Activated T-helper 9 cell treated with anti-CD3 and anti-CD28 coated beads, Interleukin-2, amount 50 U/mL, for 16 hours (primary cell): ENCODE measurements at regions not wholly inside any gene's neighbourhood (a gene's known extent, or its start where the extent isn't known, plus 50 kb on each side); places are given as distances from the start of the nearest gene placed in this dataset.
"Not testable (repeated sequence)": the region's sequence is repeated elsewhere in the genome, so short reads cannot be mapped to it uniquely, and the experiment has no call there.

Experiments used
- DNase-seq: peaks from one replicate; pipeline ENCODE4 v3.0.0-alpha.2; 2020; ENCODE audit warnings: low read depth

- DNase-seq: no peak
Observed at GRCh38 chr11:112513417-112513816, 252.8 kb upstream of the PLET1 start.

DNA sequence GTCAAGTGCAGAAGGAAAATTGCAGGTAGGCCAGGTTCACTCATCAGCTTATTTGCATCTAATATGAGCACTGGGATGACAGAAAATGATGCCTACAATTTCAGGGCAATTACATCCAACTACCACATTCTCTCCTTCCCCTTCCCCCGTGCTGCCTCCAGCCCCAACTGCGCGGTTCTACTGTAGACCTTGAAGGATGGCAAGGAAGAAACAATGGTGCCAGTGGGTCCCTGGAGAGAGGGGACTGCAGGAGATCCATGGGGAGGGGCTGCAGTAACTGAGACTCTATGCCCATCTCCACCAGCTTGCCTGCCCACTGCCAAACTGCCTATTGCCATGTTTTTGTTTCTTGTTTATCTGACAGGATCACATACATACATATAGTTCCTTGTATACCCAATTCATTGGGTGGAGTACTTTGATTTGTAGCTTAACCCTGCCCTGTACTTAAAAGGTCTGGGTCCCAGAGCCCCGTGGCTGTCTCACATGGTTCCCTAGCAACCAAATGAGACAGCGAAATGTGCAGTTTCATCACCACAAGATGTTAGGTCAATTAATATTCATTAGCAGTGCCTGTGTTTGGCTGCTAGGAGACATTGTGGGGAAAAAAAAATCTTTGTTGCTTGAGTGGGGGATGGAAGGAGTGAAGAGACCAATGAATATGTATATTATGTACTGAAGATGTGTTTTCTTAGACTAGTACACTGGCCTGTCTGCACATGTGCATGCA is 253.5 kb upstream of the PLET1 start:
- no peak for DNase-seq

GRCh38 chr11:112516261-112516660 is 255.6 kb upstream of the PLET1 start:
- no peak for DNase-seq

- DNase-seq: no peak
Observed at GRCh38 chr11:112516755-112517154, 256.1 kb upstream of the PLET1 start.

DNA sequence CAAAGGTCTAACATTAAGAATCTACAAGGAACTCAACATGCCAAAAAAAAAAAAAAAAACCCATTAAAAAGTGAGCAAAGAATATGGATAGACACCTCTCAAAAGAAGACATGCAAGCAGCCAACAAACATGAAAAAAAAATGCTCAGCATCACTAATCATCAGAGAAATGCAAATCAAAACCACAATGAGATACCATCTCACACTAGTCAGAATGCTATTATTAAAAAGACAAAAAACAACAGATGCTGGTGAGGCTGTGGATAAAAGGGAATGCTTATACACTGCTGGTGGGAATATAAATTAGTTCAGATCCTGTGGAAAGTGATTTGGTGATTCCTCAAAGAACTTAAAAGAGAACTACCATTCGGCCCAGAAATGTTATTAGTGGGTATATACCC is 257.7 kb upstream of the PLET1 start:
- no peak for DNase-seq

DNA sequence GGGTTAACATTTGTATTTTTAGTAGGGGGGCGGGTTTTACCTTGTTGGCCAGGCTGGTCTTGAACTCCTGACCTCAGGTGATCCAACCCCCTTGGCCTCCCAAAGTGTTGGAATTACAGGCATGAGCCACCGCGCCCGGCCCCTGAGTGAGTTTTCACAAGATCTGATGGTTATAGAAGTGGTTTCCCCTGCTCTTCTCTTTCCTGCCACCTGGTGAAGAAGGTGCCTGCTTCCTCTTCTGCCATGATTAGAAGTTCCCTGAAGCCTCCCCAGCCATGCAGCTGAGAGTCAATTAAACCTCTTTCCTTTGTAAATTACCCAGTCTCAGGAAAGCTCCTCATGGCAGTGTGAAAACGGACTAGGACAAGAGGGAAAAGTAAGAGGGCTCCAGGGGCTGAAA is 259.1 kb upstream of the PLET1 start:
- DNase-seq: no peak

GRCh38 chr11:112520354-112520753 is 259.7 kb upstream of the PLET1 start:
- no peak for DNase-seq

DNA sequence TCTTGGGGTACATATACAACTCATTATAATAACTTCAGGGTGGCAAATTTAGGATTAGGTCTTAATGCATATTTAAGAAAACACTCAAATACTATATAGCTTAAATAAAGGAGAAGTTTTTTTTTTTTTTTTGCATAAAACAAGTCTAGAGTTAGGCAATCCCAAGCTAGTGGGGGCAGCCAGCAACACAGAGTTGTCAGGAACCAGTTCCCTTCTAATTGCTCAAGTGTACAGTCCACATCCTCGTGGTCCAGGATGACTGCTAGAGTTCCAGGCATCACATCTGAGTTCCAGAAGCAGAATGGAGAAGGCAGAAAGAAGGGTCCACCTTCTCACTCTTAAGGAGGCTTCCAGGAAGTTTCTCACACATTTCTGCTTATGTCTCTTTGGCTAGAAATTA is 261.9 kb upstream of the PLET1 start:
- DNase-seq: no peak

DNA sequence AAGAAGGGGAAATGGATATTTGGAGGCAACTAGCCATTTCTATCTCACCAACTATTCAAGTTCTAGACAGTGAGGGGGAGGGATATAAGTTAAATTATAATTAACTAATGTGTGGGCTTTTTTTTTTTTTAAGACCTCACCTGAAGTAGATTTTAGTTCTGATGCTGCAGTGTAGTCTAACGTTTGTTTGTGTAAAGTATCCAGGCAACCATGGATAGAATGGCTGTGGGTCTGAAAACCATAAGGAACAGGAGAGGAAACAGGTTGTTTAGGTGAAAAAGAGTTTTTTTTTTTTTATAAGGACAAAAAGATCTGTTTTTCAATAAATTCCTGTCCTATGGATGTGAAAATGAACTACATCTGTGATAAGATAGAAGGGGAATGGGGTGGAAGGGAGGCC is 262.4 kb upstream of the PLET1 start:
- DNase-seq: no peak

DNA sequence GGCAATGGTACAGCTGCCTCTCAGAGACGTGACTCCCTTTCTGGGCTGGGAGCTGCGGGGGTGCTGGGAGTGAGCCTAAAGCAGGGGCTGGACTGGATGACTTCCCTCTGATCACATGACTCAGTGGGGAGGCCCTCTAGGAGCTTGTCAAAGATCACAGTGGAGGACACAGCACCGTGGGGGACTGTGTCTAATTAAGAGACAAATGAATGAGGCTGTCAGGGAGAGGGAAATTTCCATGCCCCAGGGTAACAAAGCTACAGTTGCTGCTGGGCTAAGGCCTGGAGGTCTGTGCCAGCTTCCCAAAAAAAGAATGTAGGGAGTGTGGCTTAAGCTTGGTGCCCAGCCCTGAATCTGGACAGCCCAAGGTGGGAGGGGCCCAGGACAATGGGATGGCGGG is 262.8 kb upstream of the PLET1 start:
- DNase-seq: no peak

DNA sequence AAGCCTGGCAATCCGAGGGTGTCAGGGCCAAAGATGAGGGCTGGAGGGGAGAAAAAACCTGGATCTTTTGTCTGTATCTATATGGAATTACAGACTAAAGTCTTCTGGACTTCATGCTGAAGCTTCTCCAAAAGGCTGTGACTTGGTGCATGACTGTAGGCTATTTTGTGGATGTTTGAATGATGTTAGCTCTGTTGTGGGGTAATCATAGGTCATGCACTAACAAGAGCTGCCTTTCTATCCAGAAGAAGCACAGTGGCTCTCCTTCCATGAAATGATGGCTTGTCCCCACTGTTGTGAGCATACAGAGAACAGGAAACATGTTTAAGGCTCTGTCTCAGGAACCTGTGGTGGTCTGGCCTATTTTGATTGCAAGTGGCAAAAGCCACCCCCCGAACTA is 263.3 kb upstream of the PLET1 start:
- no peak for DNase-seq

DNA sequence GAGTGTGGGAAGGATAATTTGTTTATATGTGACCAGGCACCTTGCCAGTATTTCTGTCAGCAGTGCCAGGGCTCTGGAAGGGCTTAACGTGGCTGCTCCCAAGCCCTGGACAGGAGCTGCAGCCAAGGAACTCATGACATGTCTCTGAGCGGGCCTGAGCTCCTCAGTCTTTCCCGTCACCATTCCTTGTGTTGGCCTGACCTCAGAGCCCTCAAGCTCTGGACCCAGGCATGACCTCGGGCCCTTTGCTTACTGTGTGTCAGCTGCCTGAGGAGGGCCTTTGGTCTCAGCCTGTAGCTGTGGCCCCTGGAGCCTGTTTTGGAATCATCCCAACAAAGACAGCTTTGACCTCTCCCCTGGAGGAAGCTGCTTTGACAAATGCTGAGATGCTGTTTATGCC is 264.1 kb upstream of the PLET1 start:
- DNase-seq: no peak

DNA sequence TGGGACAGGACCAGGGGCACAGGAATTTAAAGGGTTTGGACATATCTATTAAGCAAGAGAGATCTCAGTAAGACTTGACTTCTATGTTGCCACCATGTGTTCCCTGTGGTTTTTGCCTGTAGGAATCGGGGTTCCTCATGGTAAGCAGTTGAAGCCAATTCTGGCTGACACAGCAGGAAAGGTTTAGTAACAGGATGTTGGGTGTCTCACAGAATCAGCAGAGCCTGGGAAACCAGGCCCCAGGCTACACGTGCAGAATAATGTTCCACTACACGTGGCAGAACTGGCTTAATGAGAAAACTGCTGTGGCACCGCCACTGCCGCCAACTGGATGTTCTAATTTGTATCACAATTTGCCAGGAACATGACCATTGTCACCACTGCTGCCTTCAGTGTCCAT is 264.6 kb upstream of the PLET1 start:
- no peak for DNase-seq

- no peak for DNase-seq
Observed at GRCh38 chr11:112525844-112526590, 265.4 kb upstream of the PLET1 start.

GRCh38 chr11:112526699-112527416 is 266.2 kb upstream of the PLET1 start:
- no peak for DNase-seq

- DNase-seq: no peak
Observed at GRCh38 chr11:112529071-112529470, 268.4 kb upstream of the PLET1 start.

- no peak for DNase-seq
Observed at GRCh38 chr11:112532506-112532905, 271.8 kb upstream of the PLET1 start.

- no peak for DNase-seq
Observed at GRCh38 chr11:112533682-112534081, 273.0 kb upstream of the PLET1 start.

DNA sequence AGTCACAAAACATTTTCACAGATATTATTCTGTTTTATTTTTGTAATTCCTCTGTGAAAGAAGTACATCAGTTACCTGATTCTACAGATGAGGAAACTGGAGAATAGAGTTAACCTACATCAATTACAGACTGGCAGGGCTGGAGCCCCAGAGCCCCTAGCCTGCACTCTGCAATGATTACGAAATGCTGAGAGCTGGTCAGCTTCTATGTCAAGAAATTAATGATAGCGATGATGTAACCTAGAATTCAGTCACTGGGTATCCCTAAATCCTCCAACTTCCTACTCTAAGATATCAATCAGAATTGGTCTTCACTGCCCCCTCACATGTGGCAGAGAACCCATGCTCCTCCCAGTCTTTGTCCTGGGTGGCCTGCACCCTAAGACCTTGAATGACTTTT is 273.5 kb upstream of the PLET1 start:
- no peak for DNase-seq

- no peak for DNase-seq
Observed at GRCh38 chr11:112537026-112537425, 276.4 kb upstream of the PLET1 start.

- no peak for DNase-seq
Observed at GRCh38 chr11:112537846-112538330, 277.2 kb upstream of the PLET1 start.

DNA sequence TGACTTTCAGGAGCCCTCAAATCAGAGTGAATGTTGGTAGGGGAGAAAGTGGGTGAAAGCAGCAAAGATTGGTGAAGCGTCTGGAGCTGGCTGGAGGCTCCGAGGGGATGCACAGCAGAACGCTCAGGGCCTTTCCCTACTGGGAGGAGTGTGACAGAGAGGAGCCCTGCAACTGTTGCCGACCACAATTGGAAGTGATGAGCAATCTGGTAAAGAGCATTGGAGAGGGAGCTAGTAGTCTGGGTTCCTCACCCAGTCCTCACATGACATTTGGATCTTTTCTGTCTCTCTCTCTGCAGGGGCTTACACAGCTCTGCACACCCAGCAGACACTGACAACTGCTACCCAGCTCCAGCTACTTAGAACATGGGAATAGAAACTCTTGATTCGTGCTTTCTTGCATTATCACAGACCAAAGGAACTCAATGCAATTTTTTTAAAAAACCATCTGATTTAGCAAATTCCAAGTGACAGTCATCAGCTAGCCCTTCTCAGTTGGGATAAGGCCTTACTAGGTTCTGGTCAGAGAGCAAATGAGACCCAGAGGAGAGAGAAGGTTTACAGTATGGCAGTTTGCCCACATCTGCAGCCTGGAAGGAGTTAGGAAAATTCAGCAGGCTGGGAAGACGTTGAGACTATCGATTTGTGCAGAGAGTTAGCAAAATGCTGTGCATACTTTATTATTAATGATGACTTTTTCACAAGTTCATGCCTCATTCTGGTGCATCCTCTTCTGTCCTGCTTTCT is 278.0 kb upstream of the PLET1 start:
- DNase-seq: no peak

DNA sequence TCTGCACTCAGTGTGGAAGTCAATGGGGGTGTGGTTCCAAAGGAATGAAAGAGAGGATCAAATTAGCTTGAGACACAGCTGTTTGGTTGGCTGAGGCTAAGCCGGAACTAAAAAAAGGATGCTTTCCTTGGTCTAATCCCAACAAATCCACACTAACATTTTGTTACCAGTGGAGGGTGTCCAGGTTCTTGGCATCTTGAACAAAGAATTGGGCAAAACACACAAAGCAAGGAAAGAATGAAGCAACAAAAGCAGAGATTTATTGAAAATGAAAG is 278.6 kb upstream of the PLET1 start:
- not testable (repeated sequence) for DNase-seq
